Keratinocyte (primary cell): ENCODE measurements at regions not wholly inside any gene's neighbourhood (a gene's known extent, or its start where the extent isn't known, plus 50 kb on each side); places are given as distances from the start of the nearest gene placed in this dataset.

ENCODE experiments used
- EZH2 ChIP-seq: IDR thresholded peaks from one replicate; pipeline ENCODE4 v1.6.1; 2012; ENCODE audit warnings: inconsistent platforms, mild to moderate bottlenecking, low read length, moderate library complexity
- TF ChIP-seq, protein P1 (sequence below), 3 experiments: IDR thresholded peaks in 1 of 3; conservative IDR thresholded peaks in 1 of 3; optimal IDR thresholded peaks in 1 of 3; 2 replicates in 2 of 3; 3 replicates in 1 of 3; pipeline versions ENCODE3 to v1.5.1; 2011; ENCODE audit warnings: low read length in 3 of 3, mild to moderate bottlenecking in 3 of 3, moderate library complexity in 2 of 3, control low read depth in 1 of 3, inconsistent platforms in 1 of 3; ENCODE audit not compliant: insufficient read depth in 2 of 3; ENCODE audit errors: extremely low read depth in 1 of 3

DNA sequence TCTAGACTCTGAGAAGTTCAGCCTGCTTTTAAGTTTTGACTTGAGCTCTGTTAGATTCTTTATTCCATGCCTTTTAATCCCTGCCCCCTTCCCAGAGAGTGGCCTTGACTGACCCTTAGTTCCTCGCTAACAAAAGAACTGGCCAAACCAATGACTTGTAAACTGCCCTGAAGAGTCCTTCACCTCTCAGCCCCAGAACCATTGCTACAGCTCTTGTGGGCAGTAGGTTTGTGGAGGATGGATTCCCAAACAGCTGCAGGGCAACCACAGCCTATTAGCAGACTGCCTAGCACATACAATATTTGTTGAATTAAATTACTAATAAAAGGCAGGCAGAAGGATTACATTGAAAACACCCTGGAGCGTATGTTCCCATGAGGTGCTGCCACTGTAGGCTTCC is 163.9 kb downstream of the MAIP1 start:
- TF ChIP-seq, protein P1, sequence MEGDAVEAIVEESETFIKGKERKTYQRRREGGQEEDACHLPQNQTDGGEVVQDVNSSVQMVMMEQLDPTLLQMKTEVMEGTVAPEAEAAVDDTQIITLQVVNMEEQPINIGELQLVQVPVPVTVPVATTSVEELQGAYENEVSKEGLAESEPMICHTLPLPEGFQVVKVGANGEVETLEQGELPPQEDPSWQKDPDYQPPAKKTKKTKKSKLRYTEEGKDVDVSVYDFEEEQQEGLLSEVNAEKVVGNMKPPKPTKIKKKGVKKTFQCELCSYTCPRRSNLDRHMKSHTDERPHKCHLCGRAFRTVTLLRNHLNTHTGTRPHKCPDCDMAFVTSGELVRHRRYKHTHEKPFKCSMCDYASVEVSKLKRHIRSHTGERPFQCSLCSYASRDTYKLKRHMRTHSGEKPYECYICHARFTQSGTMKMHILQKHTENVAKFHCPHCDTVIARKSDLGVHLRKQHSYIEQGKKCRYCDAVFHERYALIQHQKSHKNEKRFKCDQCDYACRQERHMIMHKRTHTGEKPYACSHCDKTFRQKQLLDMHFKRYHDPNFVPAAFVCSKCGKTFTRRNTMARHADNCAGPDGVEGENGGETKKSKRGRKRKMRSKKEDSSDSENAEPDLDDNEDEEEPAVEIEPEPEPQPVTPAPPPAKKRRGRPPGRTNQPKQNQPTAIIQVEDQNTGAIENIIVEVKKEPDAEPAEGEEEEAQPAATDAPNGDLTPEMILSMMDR (optimal IDR thresholded peaks at IDR 0.05 in 1 of 3, IDR thresholded peaks at IDR 0.05 in 1 of 3, conservative IDR thresholded peaks at IDR 0.05 in 1 of 3; ENCODE audit: extremely low read depth in 1 of 3, insufficient read depth in 2 of 3, low read length in 3 of 3), result no peak
- no peak for TF ChIP-seq EZH2
